Adrenal gland (tissue), 9 donors: ENCODE measurements at regions not wholly inside any gene's neighbourhood (a gene's known extent, or its start where the extent isn't known, plus 50 kb on each side); places are given as distances from the start of the nearest gene placed in this dataset.

Source experiments
- DNase-seq, 7 donors: peaks; one replicate each; pipeline ENCODE4 v3.0.0-alpha.2; 2019 to 2020
- H3K27ac ChIP-seq, 5 donors: fragments of 200-600 bp; sonication (generic) in 4 of 5; 1 replicate in 3 of 5; 2 replicates in 2 of 5; pipeline versions ENCODE4 v1.5.1 to v1.8.0; 2016 to 2020; ENCODE audit warnings: mild to moderate bottlenecking in 1 of 5
- H3K27me3 ChIP-seq: fragments of 200-600 bp; 2 replicates; pipeline ENCODE4 v1.8.0; 2021
- H3K36me3 ChIP-seq, 2 donors: fragments of 200-600 bp; replicated peaks in 1 of 2; 1 replicate in 1 of 2; 2 replicates in 1 of 2; pipeline versions ENCODE4 v1.5.1 to v1.8.0; 2018 to 2022
- H3K4me1 ChIP-seq, 2 donors: fragments of 200-600 bp; replicated peaks in 1 of 2; 1 replicate in 1 of 2; 2 replicates in 1 of 2; pipeline versions ENCODE4 v1.5.1 to v1.8.0; 2018 to 2021
- H3K4me3 ChIP-seq, 4 donors: fragments of 200-600 bp; sonication (generic) in 3 of 4; one replicate each; pipeline ENCODE4 v1.5.1; 2016 to 2018
- H3K9me3 ChIP-seq, 3 donors: fragments of 200-600 bp; sonication (generic) in 1 of 3; replicated peaks in 1 of 3; 1 replicate in 2 of 3; 2 replicates in 1 of 3; pipeline versions ENCODE4 v1.5.1 to v1.8.0; 2016 to 2021
- POLR2A ChIP-seq, 2 donors: fragments of 450-650 bp; IDR thresholded peaks; one replicate each; pipeline ENCODE4 v1.6.1; 2017; ENCODE audit warnings: antibody characterized with exemption in 2 of 2, mild to moderate bottlenecking in 2 of 2, moderate library complexity in 1 of 2
- WGBS, 4 donors: extraction: QIAGEN DNeasy Blood & Tissue Kit in 2 of 4; methylation state at CpG; one replicate each; pipeline versions ENCODE4 v1.1.5 to v1.1.7; 2013 to 2017; 5-methylcytosine and 5-hydroxymethylcytosine counted together
- intact Hi-C, 2 donors: fragments of 100-400 bp; cut with DNase I; formaldehyde crosslinking; loops; one replicate each; pipeline versions ENCODE4 v1.14.1 to v1.15.0; 2022 to 2023
- TF ChIP-seq, protein P1 (sequence below), 6 experiments: fragments of 450-650 bp in 4 of 6; fragments of 200-600 bp in 2 of 6; sonication (generic) in 1 of 6; IDR thresholded peaks; 1 replicate in 5 of 6; 2 replicates in 1 of 6; pipeline versions ENCODE4 v1.5.1 to v1.8.0; 2016 to 2021; ENCODE audit warnings: antibody characterized with exemption in 6 of 6, mild to moderate bottlenecking in 2 of 6, moderate library complexity in 1 of 6
- donor health status: healthy with polysubstance abuse.
- donor health status: Bipolar disorder and iron deficiency.
- donor health status: DM: yes; HTN: yes; CAD: no.
- donor health status: DM: no; HTN: no; CAD: no.
- donor health status: DM: no; HTN: no; CAD: no.

DNA sequence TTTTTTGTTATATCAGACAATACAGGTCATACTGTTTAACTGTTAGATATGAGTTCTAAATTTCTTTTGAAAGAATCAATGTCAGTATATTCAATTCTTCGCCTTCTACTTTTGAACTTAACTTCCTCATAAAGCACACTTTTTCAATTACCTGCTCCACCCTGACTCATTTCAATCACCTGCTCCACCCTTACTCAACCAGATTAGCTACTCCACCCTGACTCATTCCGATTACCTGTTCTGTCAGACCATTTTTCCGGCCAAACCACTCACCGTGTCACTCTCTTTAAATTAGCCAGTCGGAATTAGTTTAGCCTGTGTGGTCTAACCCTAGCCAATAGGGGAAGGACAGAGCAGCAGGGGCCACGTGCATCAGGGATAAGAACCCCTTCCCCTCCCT, 751.8 kb upstream of the POU3F4 start:
- intact Hi-C loops = no loop called here
- no peaks in the 10 kb centered on the region for H3K27me3 ChIP-seq
- no peak overlapping the region for H3K27ac ChIP-seq
- TF ChIP-seq, protein P1, sequence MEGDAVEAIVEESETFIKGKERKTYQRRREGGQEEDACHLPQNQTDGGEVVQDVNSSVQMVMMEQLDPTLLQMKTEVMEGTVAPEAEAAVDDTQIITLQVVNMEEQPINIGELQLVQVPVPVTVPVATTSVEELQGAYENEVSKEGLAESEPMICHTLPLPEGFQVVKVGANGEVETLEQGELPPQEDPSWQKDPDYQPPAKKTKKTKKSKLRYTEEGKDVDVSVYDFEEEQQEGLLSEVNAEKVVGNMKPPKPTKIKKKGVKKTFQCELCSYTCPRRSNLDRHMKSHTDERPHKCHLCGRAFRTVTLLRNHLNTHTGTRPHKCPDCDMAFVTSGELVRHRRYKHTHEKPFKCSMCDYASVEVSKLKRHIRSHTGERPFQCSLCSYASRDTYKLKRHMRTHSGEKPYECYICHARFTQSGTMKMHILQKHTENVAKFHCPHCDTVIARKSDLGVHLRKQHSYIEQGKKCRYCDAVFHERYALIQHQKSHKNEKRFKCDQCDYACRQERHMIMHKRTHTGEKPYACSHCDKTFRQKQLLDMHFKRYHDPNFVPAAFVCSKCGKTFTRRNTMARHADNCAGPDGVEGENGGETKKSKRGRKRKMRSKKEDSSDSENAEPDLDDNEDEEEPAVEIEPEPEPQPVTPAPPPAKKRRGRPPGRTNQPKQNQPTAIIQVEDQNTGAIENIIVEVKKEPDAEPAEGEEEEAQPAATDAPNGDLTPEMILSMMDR (IDR thresholded peaks at IDR 0.05) = no peak
- TF ChIP-seq POLR2A (IDR thresholded peaks at IDR 0.05) = no peak
- H3K36me3 ChIP-seq = no peaks in the 10 kb centered on the region
- DNase-seq = no peak
- H3K9me3 ChIP-seq = no peaks in the 10 kb centered on the region
- no peaks in the 10 kb centered on the region for H3K4me1 ChIP-seq
- WGBS, 4 donors = 68 to 80% (median 73%) methylated on average over 6 of the region's 6 CpGs
- H3K4me3 ChIP-seq = no peak overlapping the region

DNA sequence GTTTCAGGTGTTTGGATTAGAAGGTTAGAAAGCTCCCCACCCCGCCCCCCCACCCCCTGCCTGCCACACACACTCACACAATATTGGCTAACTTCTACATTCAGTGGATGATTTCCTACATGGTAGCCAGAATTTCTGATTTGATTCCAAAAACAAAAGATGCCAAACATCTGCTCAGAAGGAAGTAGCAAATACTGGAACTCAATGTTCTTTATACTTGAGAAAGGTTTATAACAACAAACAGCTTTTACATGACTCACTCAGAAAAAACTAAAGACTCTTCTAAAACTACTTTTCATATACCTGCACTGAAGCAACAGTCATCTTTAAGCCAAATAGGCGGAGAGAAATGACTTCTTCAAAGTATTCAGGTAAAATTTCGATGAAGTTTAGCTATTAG, 750.5 kb upstream of the POU3F4 start:
- no peak for DNase-seq
- Histone ChIP-seq H3K4me1 (no peaks in the 10 kb centered on the region), H3K36me3 (no peaks in the 10 kb centered on the region), H3K9me3 (no peaks in the 10 kb centered on the region), H3K27ac (peak overlapping the region in 1 of 5 donors; percentile 20), H3K27me3 (no peaks in the 10 kb centered on the region), H3K4me3 (no peak overlapping the region)
- 37 to 52% (median 43%) methylated on average over 3 of the region's 3 CpGs for WGBS, 4 donors
- TF ChIP-seq, protein P1 (IDR thresholded peaks at IDR 0.05) = no peak
- no peak for TF ChIP-seq POLR2A (IDR thresholded peaks at IDR 0.05)
- intact Hi-C loops = no loop called here

DNA sequence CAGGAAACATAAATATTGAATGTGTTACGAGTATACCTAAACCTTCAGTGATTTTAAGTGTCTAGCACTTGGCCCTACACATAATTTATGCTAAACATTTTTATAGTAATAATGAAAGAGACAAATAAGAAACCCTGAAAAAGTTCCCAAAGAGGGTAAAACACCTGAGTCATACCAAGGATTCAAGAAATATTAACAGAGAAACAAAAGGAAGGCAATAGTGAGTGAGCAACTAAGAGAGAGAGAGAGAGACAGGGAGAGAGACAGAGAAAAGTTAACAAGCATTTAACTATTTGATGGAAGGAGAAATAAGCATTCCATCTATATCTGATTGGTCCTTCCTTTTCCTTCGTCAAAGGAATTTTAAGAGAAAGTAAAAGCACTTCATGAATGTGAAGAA, 743.6 kb upstream of the POU3F4 start:
- no peaks in the 10 kb centered on the region for H3K9me3 ChIP-seq
- TF ChIP-seq POLR2A (IDR thresholded peaks at IDR 0.05) = no peak
- TF ChIP-seq, protein P1 (IDR thresholded peaks at IDR 0.05) = no peak
- H3K4me3 ChIP-seq = no peak overlapping the region
- no peaks in the 10 kb centered on the region for H3K4me1 ChIP-seq
- intact Hi-C loops = no loop called here
- H3K27ac ChIP-seq = no peak overlapping the region
- H3K27me3 ChIP-seq = no peaks in the 10 kb centered on the region
- WGBS, 4 donors = 56 to 63% (median 61%) methylated on average over 2 of the region's 2 CpGs
- H3K36me3 ChIP-seq = no peaks in the 10 kb centered on the region
- DNase-seq = no peak

DNA sequence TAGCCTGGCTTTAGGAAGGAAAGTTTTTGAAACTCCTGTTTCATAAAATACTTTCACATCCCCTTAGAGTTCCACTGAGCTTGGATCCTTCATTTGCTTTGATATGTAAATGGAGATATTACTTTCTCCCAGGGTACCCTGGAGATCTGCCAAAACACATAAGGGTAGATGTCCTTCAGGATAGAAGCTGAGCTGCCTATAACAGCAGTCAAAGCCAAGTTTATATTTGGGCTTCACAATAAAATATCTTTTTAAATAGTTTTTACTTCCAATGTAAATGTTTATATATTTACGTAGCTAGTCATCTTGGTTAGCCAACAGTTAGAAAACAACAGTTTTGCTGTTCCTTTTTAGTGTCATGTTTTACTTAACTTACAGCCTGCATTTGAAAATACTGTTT, 742.3 kb upstream of the POU3F4 start:
- Histone ChIP-seq H3K4me3 (no peak overlapping the region), H3K4me1 (no peaks in the 10 kb centered on the region), H3K27me3 (no peaks in the 10 kb centered on the region), H3K36me3 (no peaks in the 10 kb centered on the region), H3K27ac (no peak overlapping the region), H3K9me3 (no peaks in the 10 kb centered on the region)
- intact Hi-C loops = no loop called here
- no peak for DNase-seq
- 51 to 74% (median 67%) methylated on average over 1 of the region's 1 CpG for WGBS, 4 donors
- no peak for TF ChIP-seq POLR2A (IDR thresholded peaks at IDR 0.05)
- TF ChIP-seq, protein P1 (IDR thresholded peaks at IDR 0.05) = no peak
